ENCODE measurements at regions not wholly inside any gene's neighbourhood (a gene's known extent, or its start where the extent isn't known, plus 50 kb on each side); places are given as distances from the start of the nearest gene placed in this dataset.

GRCh38 chr2:8534729-8535468 lies 147.0 kb upstream of the ID2 start:
- Histone ChIP-seq H3K9ac (ENCODE audit: low read depth, low read length, poor library complexity, severe bottlenecking) (peak overlapping the region; percentile 95), H3K4me3 (ENCODE audit: low read length, poor library complexity, severe bottlenecking) (no peak overlapping the region), H4K20me1 (ENCODE audit: insufficient read depth, low read length, poor library complexity, severe bottlenecking) (no peaks in the 10 kb centered on the region), H3K9me3 (ENCODE audit: insufficient read depth, low read depth, low read length) (peaks cover 12% of the 10 kb centered on the region), H3F3A (ENCODE audit: low read depth) (no peaks in the 10 kb centered on the region), H2AFZ (ENCODE audit: low read length) (0 out of 2 replicates have a peak overlapping the region, but pooled peaks have one; percentile 38), H3K27me3 (ENCODE audit: insufficient read depth, low read length, poor library complexity, severe bottlenecking) (no peaks in the 10 kb centered on the region), H3K4me2 (ENCODE audit: low read depth, low read length, poor library complexity, severe bottlenecking) (no peak overlapping the region), H3K79me2 (ENCODE audit: insufficient read depth, low read length) (no peaks in the 10 kb centered on the region), H3K9me2 (replicated peaks; ENCODE audit: low read depth, low read length) (no peaks in the 10 kb centered on the region), H3K36me3 (ENCODE audit: insufficient read depth, low read length) (no peaks in the 10 kb centered on the region; the same call in 1 of the 2 replicates), H3K4me1 (ENCODE audit: insufficient read depth, low read length, poor library complexity, severe bottlenecking) (peaks cover 62% of the 10 kb centered on the region)
- no peak for TF ChIP-seq EZH2phosphoT487 (IDR thresholded peaks at IDR 0.05; ENCODE audit: borderline replicate concordance)
- TF ChIP-seq, protein P1, sequence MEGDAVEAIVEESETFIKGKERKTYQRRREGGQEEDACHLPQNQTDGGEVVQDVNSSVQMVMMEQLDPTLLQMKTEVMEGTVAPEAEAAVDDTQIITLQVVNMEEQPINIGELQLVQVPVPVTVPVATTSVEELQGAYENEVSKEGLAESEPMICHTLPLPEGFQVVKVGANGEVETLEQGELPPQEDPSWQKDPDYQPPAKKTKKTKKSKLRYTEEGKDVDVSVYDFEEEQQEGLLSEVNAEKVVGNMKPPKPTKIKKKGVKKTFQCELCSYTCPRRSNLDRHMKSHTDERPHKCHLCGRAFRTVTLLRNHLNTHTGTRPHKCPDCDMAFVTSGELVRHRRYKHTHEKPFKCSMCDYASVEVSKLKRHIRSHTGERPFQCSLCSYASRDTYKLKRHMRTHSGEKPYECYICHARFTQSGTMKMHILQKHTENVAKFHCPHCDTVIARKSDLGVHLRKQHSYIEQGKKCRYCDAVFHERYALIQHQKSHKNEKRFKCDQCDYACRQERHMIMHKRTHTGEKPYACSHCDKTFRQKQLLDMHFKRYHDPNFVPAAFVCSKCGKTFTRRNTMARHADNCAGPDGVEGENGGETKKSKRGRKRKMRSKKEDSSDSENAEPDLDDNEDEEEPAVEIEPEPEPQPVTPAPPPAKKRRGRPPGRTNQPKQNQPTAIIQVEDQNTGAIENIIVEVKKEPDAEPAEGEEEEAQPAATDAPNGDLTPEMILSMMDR (conservative IDR thresholded peaks at IDR 0.05; ENCODE audit: low read length): no peak

- H4K20me1 ChIP-seq (ENCODE audit: insufficient read depth, low read length, poor library complexity, severe bottlenecking): no peaks in the 10 kb centered on the region
- no peaks in the 10 kb centered on the region for H3F3A ChIP-seq (ENCODE audit: low read depth)
- no peak overlapping the region for H3K4me3 ChIP-seq (ENCODE audit: low read length, poor library complexity, severe bottlenecking)
- no peaks in the 10 kb centered on the region for H3K79me2 ChIP-seq (ENCODE audit: insufficient read depth, low read length)
- no peaks in the 10 kb centered on the region for H3K27me3 ChIP-seq (ENCODE audit: insufficient read depth, low read length, poor library complexity, severe bottlenecking)
- peak overlapping the region; percentile 95 for H3K9ac ChIP-seq (ENCODE audit: low read depth, low read length, poor library complexity, severe bottlenecking)
- H3K4me1 ChIP-seq (ENCODE audit: insufficient read depth, low read length, poor library complexity, severe bottlenecking): peaks cover 67% of the 10 kb centered on the region
- no peaks in the 10 kb centered on the region for H3K9me2 ChIP-seq (replicated peaks; ENCODE audit: low read depth, low read length)
- peaks cover 12% of the 10 kb centered on the region for H3K9me3 ChIP-seq (ENCODE audit: insufficient read depth, low read depth, low read length)
- no peaks in the 10 kb centered on the region; the same call in 1 of the 2 replicates for H3K36me3 ChIP-seq (ENCODE audit: insufficient read depth, low read length)
- H2AFZ ChIP-seq (ENCODE audit: low read length): peak overlapping the region; percentile 38; the same call in 1 of the 2 replicates
- TF ChIP-seq, protein P1 (conservative IDR thresholded peaks at IDR 0.05; ENCODE audit: low read length): no peak
- no peak for TF ChIP-seq EZH2phosphoT487 (IDR thresholded peaks at IDR 0.05; ENCODE audit: borderline replicate concordance)
- no peak overlapping the region for H3K4me2 ChIP-seq (ENCODE audit: low read depth, low read length, poor library complexity, severe bottlenecking)
Observed at GRCh38 chr2:8535469-8535795, 146.4 kb upstream of the ID2 start.

- H3K9me2 ChIP-seq (replicated peaks; ENCODE audit: low read depth, low read length): no peaks in the 10 kb centered on the region
Observed at GRCh38 chr2:8535821-8536685, 145.8 kb upstream of the ID2 start.

More at GRCh38 chr2:8535821-8536685, 145.8 kb upstream of the ID2 start:
- Histone ChIP-seq H3K4me3 (ENCODE audit: low read length, poor library complexity, severe bottlenecking) (no peak overlapping the region), H3K4me1 (ENCODE audit: insufficient read depth, low read length, poor library complexity, severe bottlenecking) (peaks cover 73% of the 10 kb centered on the region), H4K20me1 (ENCODE audit: insufficient read depth, low read length, poor library complexity, severe bottlenecking) (no peaks in the 10 kb centered on the region), H3K79me2 (ENCODE audit: insufficient read depth, low read length) (peaks cover 4% of the 10 kb centered on the region; the same call in 1 of the 2 replicates), H3K9ac (ENCODE audit: low read depth, low read length, poor library complexity, severe bottlenecking) (peak overlapping the region; percentile 95), H3F3A (ENCODE audit: low read depth) (no peaks in the 10 kb centered on the region), H3K27me3 (ENCODE audit: insufficient read depth, low read length, poor library complexity, severe bottlenecking) (no peaks in the 10 kb centered on the region), H3K4me2 (ENCODE audit: low read depth, low read length, poor library complexity, severe bottlenecking) (no peak overlapping the region), H3K9me3 (ENCODE audit: insufficient read depth, low read depth, low read length) (peaks cover 12% of the 10 kb centered on the region), H3K36me3 (ENCODE audit: insufficient read depth, low read length) (no peaks in the 10 kb centered on the region; the same call in 1 of the 2 replicates), H2AFZ (ENCODE audit: low read length) (peak overlapping the region; percentile 23)
- TF ChIP-seq EZH2phosphoT487 (IDR thresholded peaks at IDR 0.05; ENCODE audit: borderline replicate concordance): no peak
- TF ChIP-seq, protein P1 (conservative IDR thresholded peaks at IDR 0.05; ENCODE audit: low read length): no peak

All from Loucy (cell line).